Nephron (organoid): ENCODE measurements at regions not wholly inside any gene's neighbourhood (a gene's known extent, or its start where the extent isn't known, plus 50 kb on each side); places are given as distances from the start of the nearest gene placed in this dataset.

Experiments
- H3K27ac Mint-ChIP-seq, 3 experiments: 2 replicates each; pipeline ENCODE4 v1.8.0; 2020; ENCODE audit warnings: mixed read lengths in 3 of 3, mild to moderate bottlenecking in 2 of 3, moderate library complexity in 1 of 3
- H3K27me3 Mint-ChIP-seq: 2 replicates; pipeline ENCODE4 v1.8.0; 2021; ENCODE audit warnings: low read depth, mild to moderate bottlenecking, moderate library complexity, mixed read lengths
- H3K36me3 Mint-ChIP-seq: 2 replicates; pipeline ENCODE4 v1.8.0; 2020; ENCODE audit warnings: low read depth, mixed read lengths
- H3K4me1 Mint-ChIP-seq: 2 replicates; pipeline ENCODE4 v1.8.0; 2020; ENCODE audit warnings: mixed read lengths
- H3K4me3 Mint-ChIP-seq, 3 experiments: 2 replicates each; pipeline ENCODE4 v1.8.0; 2020; ENCODE audit warnings: mild to moderate bottlenecking in 3 of 3, mixed read lengths in 3 of 3, moderate library complexity in 2 of 3
- H3K9me3 Mint-ChIP-seq: 2 replicates; pipeline ENCODE4 v1.8.0; 2020; ENCODE audit warnings: mixed read lengths
- TF ChIP-seq, protein P1 (sequence below), 3 experiments: fragments of 200-600 bp; sonication (generic); IDR thresholded peaks; one replicate each; pipeline ENCODE4 v1.5.0; 2021; ENCODE audit warnings: antibody characterized with exemption in 3 of 3; ENCODE audit not compliant: unreplicated experiment in 3 of 3

- no peaks in the 10 kb centered on the region for H3K27me3 Mint-ChIP-seq
- H3K4me3 Mint-ChIP-seq: no peak overlapping the region
- H3K36me3 Mint-ChIP-seq: no peaks in the 10 kb centered on the region
These were observed 518.1 kb downstream of the AGTPBP1 start for GRCh38 chr9:85223506-85224125.

GRCh38 chr9:85216601-85217000 is 525.2 kb downstream of the AGTPBP1 start:
- Mint-ChIP-seq H3K27me3 (peaks cover 4% of the 10 kb centered on the region), H3K4me1 (peaks cover 7% of the 10 kb centered on the region), H3K36me3 (no peaks in the 10 kb centered on the region), H3K9me3 (no peaks in the 10 kb centered on the region), H3K27ac (peak overlapping the region in 1 of 3 experiments; percentile 57), H3K4me3 (no peak overlapping the region)
- TF ChIP-seq, protein P1, sequence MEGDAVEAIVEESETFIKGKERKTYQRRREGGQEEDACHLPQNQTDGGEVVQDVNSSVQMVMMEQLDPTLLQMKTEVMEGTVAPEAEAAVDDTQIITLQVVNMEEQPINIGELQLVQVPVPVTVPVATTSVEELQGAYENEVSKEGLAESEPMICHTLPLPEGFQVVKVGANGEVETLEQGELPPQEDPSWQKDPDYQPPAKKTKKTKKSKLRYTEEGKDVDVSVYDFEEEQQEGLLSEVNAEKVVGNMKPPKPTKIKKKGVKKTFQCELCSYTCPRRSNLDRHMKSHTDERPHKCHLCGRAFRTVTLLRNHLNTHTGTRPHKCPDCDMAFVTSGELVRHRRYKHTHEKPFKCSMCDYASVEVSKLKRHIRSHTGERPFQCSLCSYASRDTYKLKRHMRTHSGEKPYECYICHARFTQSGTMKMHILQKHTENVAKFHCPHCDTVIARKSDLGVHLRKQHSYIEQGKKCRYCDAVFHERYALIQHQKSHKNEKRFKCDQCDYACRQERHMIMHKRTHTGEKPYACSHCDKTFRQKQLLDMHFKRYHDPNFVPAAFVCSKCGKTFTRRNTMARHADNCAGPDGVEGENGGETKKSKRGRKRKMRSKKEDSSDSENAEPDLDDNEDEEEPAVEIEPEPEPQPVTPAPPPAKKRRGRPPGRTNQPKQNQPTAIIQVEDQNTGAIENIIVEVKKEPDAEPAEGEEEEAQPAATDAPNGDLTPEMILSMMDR (IDR thresholded peaks at IDR 0.05; ENCODE audit: unreplicated experiment in 3 of 3): no peak

More at GRCh38 chr9:85223506-85224125, 518.1 kb downstream of the AGTPBP1 start:
- H3K9me3 Mint-ChIP-seq: no peaks in the 10 kb centered on the region
- no peak overlapping the region for H3K27ac Mint-ChIP-seq
- peaks cover 11% of the 10 kb centered on the region for H3K4me1 Mint-ChIP-seq
- TF ChIP-seq, protein P1 (IDR thresholded peaks at IDR 0.05; ENCODE audit: unreplicated experiment in 3 of 3): no peak

DNA sequence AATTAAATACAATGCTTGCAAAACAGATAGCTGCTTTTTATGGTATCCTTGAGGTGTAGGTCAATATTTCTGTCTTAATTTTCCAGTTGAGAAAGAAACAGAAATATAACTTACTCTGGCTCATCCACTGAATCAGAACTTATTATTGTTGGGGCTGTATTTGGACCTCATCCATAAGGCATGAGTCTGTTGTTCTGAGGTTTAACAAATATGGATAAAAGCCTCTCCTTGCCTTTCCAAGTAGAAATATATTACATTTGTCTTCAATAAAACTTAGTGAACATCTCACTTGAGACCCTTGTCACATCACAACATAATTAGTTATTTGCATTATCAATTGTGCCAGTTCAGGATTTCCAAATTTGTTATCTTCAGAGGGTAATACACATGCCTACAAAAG is 525.8 kb downstream of the AGTPBP1 start:
- peaks cover 7% of the 10 kb centered on the region for H3K4me1 Mint-ChIP-seq
- no peaks in the 10 kb centered on the region for H3K9me3 Mint-ChIP-seq
- H3K36me3 Mint-ChIP-seq: no peaks in the 10 kb centered on the region
- TF ChIP-seq, protein P1 (IDR thresholded peaks at IDR 0.05; ENCODE audit: unreplicated experiment in 3 of 3): no peak
- H3K4me3 Mint-ChIP-seq: no peak overlapping the region
- peaks cover 4% of the 10 kb centered on the region for H3K27me3 Mint-ChIP-seq
- H3K27ac Mint-ChIP-seq: peak overlapping the region in 1 of 3 experiments; percentile 57

DNA sequence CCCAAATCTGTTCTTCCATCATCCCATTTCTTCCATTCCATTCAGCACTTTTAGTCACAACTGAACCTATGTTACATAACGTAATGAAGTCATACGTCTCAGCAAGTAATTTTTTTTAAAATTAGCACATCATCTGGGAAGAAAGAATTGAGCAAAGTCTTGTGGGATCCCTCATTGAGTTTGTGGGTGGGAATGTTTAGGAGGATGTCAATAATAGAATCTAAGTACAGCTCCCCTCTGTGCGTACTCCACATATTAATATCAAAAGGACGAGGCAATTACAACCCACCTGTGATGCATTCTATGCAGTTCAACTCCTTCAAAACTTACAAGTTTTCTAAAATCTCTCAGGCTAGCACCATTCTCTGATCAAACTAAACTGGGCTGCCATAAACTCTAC is 526.3 kb downstream of the AGTPBP1 start:
- TF ChIP-seq, protein P1 (IDR thresholded peaks at IDR 0.05; ENCODE audit: unreplicated experiment in 3 of 3): no peak
- H3K4me1 Mint-ChIP-seq: peaks cover 7% of the 10 kb centered on the region
- H3K9me3 Mint-ChIP-seq: no peaks in the 10 kb centered on the region
- H3K4me3 Mint-ChIP-seq: no peak overlapping the region
- H3K27ac Mint-ChIP-seq: no peak overlapping the region
- H3K27me3 Mint-ChIP-seq: peaks cover 4% of the 10 kb centered on the region
- no peaks in the 10 kb centered on the region for H3K36me3 Mint-ChIP-seq

DNA sequence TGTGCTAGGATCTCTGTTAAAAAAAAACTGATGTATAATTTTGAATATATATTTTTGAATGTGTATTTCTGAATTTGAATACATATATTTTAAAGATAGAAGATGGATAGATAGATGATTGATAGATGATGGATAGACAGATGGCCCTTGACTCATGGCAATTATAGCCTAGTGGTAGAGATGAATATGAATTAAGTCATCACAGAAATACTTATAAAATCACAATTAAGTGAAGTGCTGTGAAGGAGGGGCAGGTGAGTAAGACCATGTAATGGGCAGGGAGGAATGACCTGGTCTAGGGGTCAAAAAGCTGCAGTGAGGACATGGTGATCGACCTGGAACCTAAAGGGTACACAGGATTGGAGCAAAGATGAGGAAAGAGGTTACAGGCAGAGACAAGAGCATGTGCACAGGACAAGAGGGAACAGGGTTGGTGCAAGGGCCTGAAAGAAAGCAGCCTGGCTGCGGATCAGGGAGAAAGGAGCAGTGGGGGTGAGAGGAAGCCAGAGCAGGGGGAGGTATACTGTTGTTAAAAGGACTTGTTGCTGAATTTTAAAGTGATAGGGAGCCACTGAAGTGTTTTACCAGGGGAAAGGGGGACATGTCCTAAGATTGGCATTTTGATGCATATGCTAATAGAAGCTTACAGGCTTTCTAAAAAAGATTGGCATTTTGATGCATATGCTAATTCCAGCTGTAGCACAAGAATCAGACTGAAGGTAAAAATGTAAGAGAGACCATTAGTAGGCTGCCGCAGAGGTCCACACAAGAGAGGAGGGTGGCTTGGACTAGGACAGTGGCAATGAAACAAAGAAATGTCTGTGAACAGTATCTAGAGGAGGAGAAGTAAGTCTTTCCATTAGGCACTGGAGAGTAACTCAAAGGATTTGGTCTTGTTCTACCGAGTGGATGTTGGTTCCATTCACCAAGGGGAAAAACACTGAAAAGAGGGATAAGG is 527.8 kb downstream of the AGTPBP1 start:
- no peak overlapping the region for H3K27ac Mint-ChIP-seq
- peaks cover 7% of the 10 kb centered on the region for H3K4me1 Mint-ChIP-seq
- no peaks in the 10 kb centered on the region for H3K9me3 Mint-ChIP-seq
- TF ChIP-seq, protein P1 (IDR thresholded peaks at IDR 0.05; ENCODE audit: unreplicated experiment in 3 of 3): no peak
- no peak overlapping the region for H3K4me3 Mint-ChIP-seq
- H3K27me3 Mint-ChIP-seq: peaks cover 4% of the 10 kb centered on the region
- no peaks in the 10 kb centered on the region for H3K36me3 Mint-ChIP-seq
